Activated T-cell treated with anti-CD3 and anti-CD28 coated beads, Interleukin-2, amount 50 U/mL, for 1 hour (primary cell): ENCODE measurements at regions not wholly inside any gene's neighbourhood (a gene's known extent, or its start where the extent isn't known, plus 50 kb on each side); places are given as distances from the start of the nearest gene placed in this dataset.
"Not testable (repeated sequence)": the region's sequence is repeated elsewhere in the genome, so short reads cannot be mapped to it uniquely, and the experiment has no call there.

Experiments
- DNase-seq: peaks from one replicate; pipeline ENCODE4 v3.0.0-alpha.2; 2020

GRCh38 chr10:90975096-90975495, 54.2 kb upstream of the ANKRD1 start:
- no peak for DNase-seq

GRCh38 chr10:90977162-90977854, 56.4 kb upstream of the ANKRD1 start:
- DNase-seq, result no peak

GRCh38 chr10:90977855-90978486, 57.1 kb upstream of the ANKRD1 start:
- DNase-seq, result no peak

GRCh38 chr10:90982406-90983008, 61.6 kb upstream of the ANKRD1 start:
- no peak for DNase-seq

GRCh38 chr10:90983914-90984549, 63.1 kb upstream of the ANKRD1 start:
- DNase-seq, result no peak

- DNase-seq, result no peak
These were observed 64.0 kb upstream of the ANKRD1 start for GRCh38 chr10:90984898-90985297.

GRCh38 chr10:90985321-90985933, 64.5 kb upstream of the ANKRD1 start:
- no peak for DNase-seq

- DNase-seq, result no peak
These were observed 65.4 kb upstream of the ANKRD1 start for GRCh38 chr10:90986136-90986760.

GRCh38 chr10:90986870-90987269, 66.0 kb upstream of the ANKRD1 start:
- DNase-seq, result no peak

- no peak for DNase-seq
These were observed 66.5 kb upstream of the ANKRD1 start for GRCh38 chr10:90987383-90987782.

- DNase-seq, result no peak
These were observed 67.1 kb upstream of the ANKRD1 start for GRCh38 chr10:90988024-90988423.

GRCh38 chr10:90988802-90989201, 67.9 kb upstream of the ANKRD1 start:
- DNase-seq, result no peak

GRCh38 chr10:90989378-90989777, 68.5 kb upstream of the ANKRD1 start:
- DNase-seq, result no peak

GRCh38 chr10:90992462-90992861, 71.6 kb upstream of the ANKRD1 start:
- no peak for DNase-seq

- DNase-seq, result no peak
These were observed 72.5 kb upstream of the ANKRD1 start for GRCh38 chr10:90993340-90993739.

GRCh38 chr10:90997670-90998069, 76.8 kb upstream of the ANKRD1 start:
- no peak for DNase-seq

GRCh38 chr10:90998733-90999511, 78.0 kb upstream of the ANKRD1 start:
- no peak for DNase-seq

- no peak for DNase-seq
These were observed 78.8 kb upstream of the ANKRD1 start for GRCh38 chr10:90999512-91000172.

- no peak for DNase-seq
These were observed 79.6 kb upstream of the ANKRD1 start for GRCh38 chr10:91000470-91000869.

GRCh38 chr10:91000985-91001384, 80.1 kb upstream of the ANKRD1 start:
- no peak for DNase-seq

- no peak for DNase-seq
These were observed 81.8 kb upstream of the ANKRD1 start for GRCh38 chr10:91002656-91003055.

GRCh38 chr10:91003379-91003778, 82.5 kb upstream of the ANKRD1 start:
- DNase-seq, result not testable (repeated sequence)
